IPS-18c (cell line): ENCODE measurements at regions not wholly inside any gene's neighbourhood (a gene's known extent, or its start where the extent isn't known, plus 50 kb on each side); places are given as distances from the start of the nearest gene placed in this dataset.
"Not testable (repeated sequence)": the region's sequence is repeated elsewhere in the genome, so short reads cannot be mapped to it uniquely, and the experiment has no call there.

Experiments
- H3K4me3 ChIP-seq: 2 replicates; pipeline ENCODE4 v1.7.0; 2013; ENCODE audit warnings: low read depth, mild to moderate bottlenecking, low read length, moderate library complexity; ENCODE audit not compliant: insufficient read depth
- H3K9me3 ChIP-seq: one replicate; pipeline ENCODE4 v1.6.1; 2013; ENCODE audit warnings: mild to moderate bottlenecking, low read length, moderate library complexity; ENCODE audit not compliant: control insufficient read depth, insufficient read depth

GRCh38 chr5:163281512-163281911 is 155.9 kb upstream of the CCNG1 start:
- Histone ChIP-seq H3K9me3 (no peaks in the 10 kb centered on the region), H3K4me3 (no peak overlapping the region)

GRCh38 chr5:163293836-163294235 is 143.6 kb upstream of the CCNG1 start:
- no peak overlapping the region for H3K4me3 ChIP-seq
- no peaks in the 10 kb centered on the region for H3K9me3 ChIP-seq

- H3K4me3 ChIP-seq = no peak overlapping the region
- H3K9me3 ChIP-seq = peaks cover 2% of the 10 kb centered on the region
Measured at GRCh38 chr5:163303718-163304117, 133.7 kb upstream of the CCNG1 start.

- Histone ChIP-seq H3K9me3 (peaks cover 2% of the 10 kb centered on the region), H3K4me3 (no peak overlapping the region)
Measured at GRCh38 chr5:163305655-163306054, 131.7 kb upstream of the CCNG1 start.

- Histone ChIP-seq H3K9me3 (peaks cover 2% of the 10 kb centered on the region), H3K4me3 (no peak overlapping the region)
Measured at GRCh38 chr5:163306421-163306820, 131.0 kb upstream of the CCNG1 start.

GRCh38 chr5:163309914-163310313 is 127.5 kb upstream of the CCNG1 start:
- Histone ChIP-seq H3K9me3 (peaks cover 5% of the 10 kb centered on the region), H3K4me3 (no peak overlapping the region)

GRCh38 chr5:163310997-163311396 is 126.4 kb upstream of the CCNG1 start:
- Histone ChIP-seq H3K9me3 (peaks cover 5% of the 10 kb centered on the region), H3K4me3 (no peak overlapping the region)

GRCh38 chr5:163312598-163312997 is 124.8 kb upstream of the CCNG1 start:
- no peak overlapping the region for H3K4me3 ChIP-seq

GRCh38 chr5:163313049-163313448 is 124.3 kb upstream of the CCNG1 start:
- not testable (repeated sequence) for H3K9me3 ChIP-seq, H3K4me3 ChIP-seq

More at GRCh38 chr5:163312598-163312997, 124.8 kb upstream of the CCNG1 start:
- peaks cover 5% of the 10 kb centered on the region for H3K9me3 ChIP-seq

- H3K9me3 ChIP-seq, H3K4me3 ChIP-seq: not testable (repeated sequence)
Measured at GRCh38 chr5:163316374-163316773, 121.0 kb upstream of the CCNG1 start.

- peaks cover 2% of the 10 kb centered on the region for H3K9me3 ChIP-seq
- no peak overlapping the region for H3K4me3 ChIP-seq
Measured at GRCh38 chr5:163318707-163319106, 118.7 kb upstream of the CCNG1 start.

GRCh38 chr5:163321511-163321910 is 115.9 kb upstream of the CCNG1 start:
- no peaks in the 10 kb centered on the region for H3K9me3 ChIP-seq
- H3K4me3 ChIP-seq = no peak overlapping the region

- no peak overlapping the region for H3K4me3 ChIP-seq
- H3K9me3 ChIP-seq = no peaks in the 10 kb centered on the region
Measured at GRCh38 chr5:163330723-163331668, 106.4 kb upstream of the CCNG1 start.

- H3K9me3 ChIP-seq, H3K4me3 ChIP-seq: not testable (repeated sequence)
Measured at GRCh38 chr5:163336074-163336473, 101.3 kb upstream of the CCNG1 start.

GRCh38 chr5:163339148-163339547 is 98.2 kb upstream of the CCNG1 start:
- no peaks in the 10 kb centered on the region for H3K9me3 ChIP-seq
- no peak overlapping the region for H3K4me3 ChIP-seq

- H3K4me3 ChIP-seq, H3K9me3 ChIP-seq: not testable (repeated sequence)
Measured at GRCh38 chr5:163340378-163340777, 97.0 kb upstream of the CCNG1 start.

GRCh38 chr5:163342306-163342705 is 95.1 kb upstream of the CCNG1 start:
- Histone ChIP-seq H3K9me3 (no peaks in the 10 kb centered on the region), H3K4me3 (no peak overlapping the region)

- H3K9me3 ChIP-seq = no peaks in the 10 kb centered on the region
- no peak overlapping the region for H3K4me3 ChIP-seq
Measured at GRCh38 chr5:163345216-163345615, 92.2 kb upstream of the CCNG1 start.

GRCh38 chr5:163347671-163348070 is 89.7 kb upstream of the CCNG1 start:
- Histone ChIP-seq H3K4me3 (no peak overlapping the region), H3K9me3 (no peaks in the 10 kb centered on the region)
